Ishikawa (cell line): ENCODE measurements at regions not wholly inside any gene's neighbourhood (a gene's known extent, or its start where the extent isn't known, plus 50 kb on each side); places are given as distances from the start of the nearest gene placed in this dataset.

Experiments used
- CEBPB ChIP-seq: IDR thresholded peaks from 2 replicates; pipeline ENCODE4 v1.6.1; 2012
- CREB1 ChIP-seq: IDR thresholded peaks from 2 replicates; pipeline ENCODE4 v1.6.1; 2012; ENCODE audit warnings: low read depth
- EGR1 ChIP-seq: IDR thresholded peaks from 2 replicates; pipeline ENCODE4 v1.6.1; 2012
- EP300 ChIP-seq: IDR thresholded peaks from 2 replicates; pipeline ENCODE4 v1.6.1; 2012; ENCODE audit warnings: borderline replicate concordance
- NFIC ChIP-seq: IDR thresholded peaks from 2 replicates; pipeline ENCODE4 v1.6.1; 2012
- RAD21 ChIP-seq: IDR thresholded peaks from 2 replicates; pipeline ENCODE4 v1.6.1; 2012; ENCODE audit warnings: low read depth
- TAF1 ChIP-seq: IDR thresholded peaks from 2 replicates; pipeline ENCODE4 v1.6.1; 2012; ENCODE audit warnings: low read depth, mild to moderate bottlenecking
- TCF12 ChIP-seq: IDR thresholded peaks from 2 replicates; pipeline ENCODE4 v1.6.1; 2012; ENCODE audit warnings: low read depth
- TEAD4 ChIP-seq: IDR thresholded peaks from 2 replicates; pipeline ENCODE4 v1.6.1; 2012
- YY1 ChIP-seq: IDR thresholded peaks from 2 replicates; pipeline ENCODE4 v1.6.1; 2012; ENCODE audit warnings: low read depth
- TF ChIP-seq, protein P1 (sequence below): IDR thresholded peaks from 2 replicates; pipeline ENCODE4 v1.6.1; 2012
- TF ChIP-seq, protein P2 (sequence below): IDR thresholded peaks from 2 replicates; pipeline ENCODE4 v1.6.1; 2012; ENCODE audit warnings: low read depth, mild to moderate bottlenecking
- TF ChIP-seq, protein P3 (sequence below): IDR thresholded peaks from 2 replicates; pipeline ENCODE4 v1.6.1; 2012

DNA sequence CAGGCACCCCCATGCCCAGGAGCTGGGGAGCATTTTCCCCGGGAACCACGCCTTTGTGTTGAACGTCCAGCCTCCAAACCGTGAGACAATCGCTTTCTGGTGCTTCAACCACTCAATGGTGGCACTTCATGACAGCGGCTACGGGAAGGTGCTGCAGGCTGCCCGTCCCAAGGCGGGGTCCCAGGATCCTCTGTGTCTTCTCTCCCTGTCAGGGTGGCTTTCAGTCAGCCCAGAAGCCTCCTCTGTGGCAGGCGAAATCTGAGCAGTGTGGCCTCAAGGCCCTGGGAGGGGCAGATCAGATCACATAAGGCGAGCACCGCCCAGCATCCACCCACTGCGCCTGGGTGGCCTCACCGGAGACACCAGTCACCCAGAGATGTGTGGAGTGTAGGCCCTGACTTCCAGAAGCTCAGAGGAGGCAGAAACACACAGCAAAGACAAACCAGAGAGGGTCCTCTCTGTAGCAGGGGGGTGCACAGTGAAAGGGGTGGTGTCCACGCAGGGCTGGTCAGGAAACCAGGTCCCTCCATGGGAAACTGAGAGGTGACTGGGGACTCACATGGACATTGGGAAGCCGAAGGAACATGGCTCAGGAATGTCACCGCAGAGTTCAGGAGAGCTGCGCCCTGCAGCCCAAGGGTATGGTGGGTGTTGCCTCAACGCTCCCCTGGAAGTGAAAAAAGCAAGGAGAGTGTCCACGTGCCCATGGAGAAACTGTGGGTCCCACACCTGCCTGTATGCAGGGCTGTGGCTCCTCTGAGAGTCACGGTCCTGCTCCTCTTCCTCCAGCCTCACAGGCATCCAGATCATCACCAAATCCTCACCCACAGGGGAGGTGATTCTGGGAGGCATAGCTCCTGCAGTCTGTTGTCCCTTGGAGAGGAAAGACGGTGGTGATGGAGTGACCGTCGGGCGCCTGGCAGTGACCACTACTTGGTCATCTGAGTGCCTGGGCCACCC, 1420.7 kb downstream of the TBC1D22A start:
- TF ChIP-seq CREB1, result no peak
- TF ChIP-seq CEBPB, result no peak
- TF ChIP-seq, protein P1, sequence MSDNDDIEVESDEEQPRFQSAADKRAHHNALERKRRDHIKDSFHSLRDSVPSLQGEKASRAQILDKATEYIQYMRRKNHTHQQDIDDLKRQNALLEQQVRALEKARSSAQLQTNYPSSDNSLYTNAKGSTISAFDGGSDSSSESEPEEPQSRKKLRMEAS, result no peak
- TF ChIP-seq, protein P2, sequence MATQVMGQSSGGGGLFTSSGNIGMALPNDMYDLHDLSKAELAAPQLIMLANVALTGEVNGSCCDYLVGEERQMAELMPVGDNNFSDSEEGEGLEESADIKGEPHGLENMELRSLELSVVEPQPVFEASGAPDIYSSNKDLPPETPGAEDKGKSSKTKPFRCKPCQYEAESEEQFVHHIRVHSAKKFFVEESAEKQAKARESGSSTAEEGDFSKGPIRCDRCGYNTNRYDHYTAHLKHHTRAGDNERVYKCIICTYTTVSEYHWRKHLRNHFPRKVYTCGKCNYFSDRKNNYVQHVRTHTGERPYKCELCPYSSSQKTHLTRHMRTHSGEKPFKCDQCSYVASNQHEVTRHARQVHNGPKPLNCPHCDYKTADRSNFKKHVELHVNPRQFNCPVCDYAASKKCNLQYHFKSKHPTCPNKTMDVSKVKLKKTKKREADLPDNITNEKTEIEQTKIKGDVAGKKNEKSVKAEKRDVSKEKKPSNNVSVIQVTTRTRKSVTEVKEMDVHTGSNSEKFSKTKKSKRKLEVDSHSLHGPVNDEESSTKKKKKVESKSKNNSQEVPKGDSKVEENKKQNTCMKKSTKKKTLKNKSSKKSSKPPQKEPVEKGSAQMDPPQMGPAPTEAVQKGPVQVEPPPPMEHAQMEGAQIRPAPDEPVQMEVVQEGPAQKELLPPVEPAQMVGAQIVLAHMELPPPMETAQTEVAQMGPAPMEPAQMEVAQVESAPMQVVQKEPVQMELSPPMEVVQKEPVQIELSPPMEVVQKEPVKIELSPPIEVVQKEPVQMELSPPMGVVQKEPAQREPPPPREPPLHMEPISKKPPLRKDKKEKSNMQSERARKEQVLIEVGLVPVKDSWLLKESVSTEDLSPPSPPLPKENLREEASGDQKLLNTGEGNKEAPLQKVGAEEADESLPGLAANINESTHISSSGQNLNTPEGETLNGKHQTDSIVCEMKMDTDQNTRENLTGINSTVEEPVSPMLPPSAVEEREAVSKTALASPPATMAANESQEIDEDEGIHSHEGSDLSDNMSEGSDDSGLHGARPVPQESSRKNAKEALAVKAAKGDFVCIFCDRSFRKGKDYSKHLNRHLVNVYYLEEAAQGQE, result no peak
- TF ChIP-seq EP300, result no peak
- TF ChIP-seq TAF1, result no peak
- TF ChIP-seq RAD21, result no peak
- TF ChIP-seq, protein P3, sequence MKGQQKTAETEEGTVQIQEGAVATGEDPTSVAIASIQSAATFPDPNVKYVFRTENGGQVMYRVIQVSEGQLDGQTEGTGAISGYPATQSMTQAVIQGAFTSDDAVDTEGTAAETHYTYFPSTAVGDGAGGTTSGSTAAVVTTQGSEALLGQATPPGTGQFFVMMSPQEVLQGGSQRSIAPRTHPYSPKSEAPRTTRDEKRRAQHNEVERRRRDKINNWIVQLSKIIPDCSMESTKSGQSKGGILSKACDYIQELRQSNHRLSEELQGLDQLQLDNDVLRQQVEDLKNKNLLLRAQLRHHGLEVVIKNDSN, result no peak
- TF ChIP-seq NFIC, result no peak
- TF ChIP-seq YY1, result no peak
- no peak for TF ChIP-seq EGR1
- TF ChIP-seq TCF12, result no peak
- TF ChIP-seq TEAD4, result no peak
